SK-N-SH (cell line): ENCODE measurements at regions not wholly inside any gene's neighbourhood (a gene's known extent, or its start where the extent isn't known, plus 50 kb on each side); places are given as distances from the start of the nearest gene placed in this dataset.

Experiments
- CTCF ChIA-PET: fragments of 300-600, 350-600 bp; formaldehyde crosslinking; extraction: SDS; loops from one replicate; lab custom pipeline; 2021; lab: Yijun Ruan, JAX
- POLR2A ChIA-PET: fragments of 350-600 bp; sonication (Branson Sonifier 250); formaldehyde crosslinking; extraction: SDS; loops from one replicate; lab custom pipeline; 2020; ENCODE audit warnings: antibody characterized with exemption, inconsistent platforms; lab: Yijun Ruan, JAX
- DNase-seq: peaks from one replicate; pipeline ENCODE4 v3.0.0; 2012
- H2AFZ ChIP-seq: fragments of 200-600 bp; sonication (generic); 2 replicates; pipeline ENCODE4 v1.8.1; 2016; ENCODE audit warnings: antibody characterized with exemption, mild to moderate bottlenecking, low read depth
- H3F3A ChIP-seq: fragments of 200-600 bp; sonication (generic); replicated peaks from 2 replicates; pipeline ENCODE3; 2016; ENCODE audit warnings: antibody characterized with exemption, mild to moderate bottlenecking; ENCODE audit not compliant: insufficient read depth
- H3K27ac ChIP-seq, 2 experiments: fragments of 200-500 bp in 1 of 2; fragments of 200-600 bp in 1 of 2; sonication (Bioruptor generic) in 1 of 2; sonication (generic), shearing (Covaris generic) in 1 of 2; 2 replicates each; pipeline versions ENCODE4 v1.5.1 to v1.6.1; 2014 to 2016; ENCODE audit warnings: low read depth in 2 of 2, inconsistent platforms in 1 of 2, low read length in 1 of 2, mild to moderate bottlenecking in 1 of 2, mixed read lengths in 1 of 2
- H3K27me3 ChIP-seq: fragments of 200-600 bp; sonication (generic), shearing (Covaris generic); 2 replicates; pipeline ENCODE4 v1.6.1; 2016; ENCODE audit warnings: mixed run types; ENCODE audit not compliant: insufficient read depth
- H3K36me3 ChIP-seq, 2 experiments: fragments of 200-500 bp in 1 of 2; fragments of 200-600 bp in 1 of 2; sonication (Bioruptor generic) in 1 of 2; sonication (generic) in 1 of 2; replicated peaks in 1 of 2; 2 replicates each; pipeline versions ENCODE3 to v1.5.1; 2014 to 2016; ENCODE audit warnings: low read length in 1 of 2, mild to moderate bottlenecking in 1 of 2; ENCODE audit not compliant: insufficient read depth in 2 of 2, control insufficient read depth in 1 of 2
- H3K4me1 ChIP-seq, 2 experiments: fragments of 200-500 bp in 1 of 2; fragments of 200-600 bp in 1 of 2; sonication (Bioruptor generic) in 1 of 2; sonication (generic), shearing (Covaris generic) in 1 of 2; 2 replicates each; pipeline versions ENCODE4 v1.5.1 to v1.6.1; 2014 to 2016; ENCODE audit warnings: low read depth in 1 of 2, low read length in 1 of 2, mixed run types in 1 of 2; ENCODE audit not compliant: insufficient read depth in 2 of 2, control insufficient read depth in 1 of 2
- H3K4me2 ChIP-seq: fragments of 200-600 bp; sonication (generic), shearing (Covaris generic); 2 replicates; pipeline ENCODE4 v1.6.1; 2017; ENCODE audit warnings: mixed run types
- H3K4me3 ChIP-seq, 2 experiments: fragments of 200-500 bp in 1 of 2; fragments of 200-600 bp in 1 of 2; sonication (Bioruptor generic) in 1 of 2; sonication (generic), shearing (Covaris generic) in 1 of 2; 2 replicates each; pipeline versions ENCODE4 v1.5.1 to v1.8.1; 2014 to 2016; ENCODE audit warnings: low read depth in 2 of 2, inconsistent platforms in 1 of 2, low read length in 1 of 2, mild to moderate bottlenecking in 1 of 2, mixed read lengths in 1 of 2, moderate library complexity in 1 of 2
- H3K79me2 ChIP-seq: fragments of 200-600 bp; sonication (generic); 2 replicates; pipeline ENCODE4 v1.8.1; 2017; ENCODE audit warnings: mild to moderate bottlenecking; ENCODE audit not compliant: insufficient read depth
- H3K9ac ChIP-seq: fragments of 200-600 bp; sonication (generic); 2 replicates; pipeline ENCODE4 v1.6.1; 2017; ENCODE audit warnings: mixed run types
- H3K9me2 ChIP-seq: fragments of 200-600 bp; sonication (generic); 2 replicates; pipeline ENCODE4 v1.6.1; 2017; ENCODE audit warnings: mixed run types
- H3K9me3 ChIP-seq: fragments of 200-600 bp; sonication (generic); 2 replicates; pipeline ENCODE4 v1.6.1; 2017; ENCODE audit warnings: mixed run types, mild to moderate bottlenecking, moderate library complexity
- H4K20me1 ChIP-seq: fragments of 200-600 bp; sonication (generic); 2 replicates; pipeline ENCODE4 v1.6.1; 2017; ENCODE audit warnings: mild to moderate bottlenecking, mixed run types; ENCODE audit not compliant: insufficient read depth
- CHD2 ChIP-seq: fragments of 150-350 bp; IDR thresholded peaks from 2 replicates; pipeline ENCODE4 v1.6.1; 2018; ENCODE audit warnings: low read length; ENCODE audit not compliant: partially characterized antibody
- CTCF ChIP-seq: fragments of 200-600 bp; sonication (generic); IDR thresholded peaks from 2 replicates; pipeline ENCODE4 v1.6.1; 2017; ENCODE audit warnings: antibody characterized with exemption, mild to moderate bottlenecking, moderate library complexity
- ELF1 ChIP-seq: IDR thresholded peaks from 2 replicates; pipeline ENCODE4 v1.4.0; 2012
- EZH2phosphoT487 ChIP-seq: fragments of 200-600 bp; sonication (generic); IDR thresholded peaks from 2 replicates; pipeline ENCODE4 v1.6.1; 2017; ENCODE audit warnings: low read depth, mixed run types, mild to moderate bottlenecking, antibody characterized with exemption, moderate library complexity, borderline replicate concordance
- FOSL2 ChIP-seq: IDR thresholded peaks from 2 replicates; pipeline ENCODE4 v1.4.0; 2012; ENCODE audit warnings: low read depth, mild to moderate bottlenecking, moderate library complexity, borderline replicate concordance
- FOXJ3 ChIP-seq: sonication (generic); formaldehyde crosslinking; IDR thresholded peaks from 2 replicates; pipeline ENCODE4 v1.5.1; 2020; ENCODE audit warnings: mild to moderate bottlenecking, missing genetic modification reagents
- GABPA ChIP-seq: IDR thresholded peaks from 2 replicates; pipeline ENCODE4 v1.4.0; 2012; ENCODE audit warnings: low read depth, mild to moderate bottlenecking
- GATA2 ChIP-seq: sonication (generic); formaldehyde crosslinking; IDR thresholded peaks from 2 replicates; pipeline ENCODE4 v1.5.0; 2020; ENCODE audit warnings: mild to moderate bottlenecking, missing genetic modification reagents
- IRF3 ChIP-seq: fragments of 150-350 bp; IDR thresholded peaks from 2 replicates; pipeline ENCODE4 v1.6.1; 2016; ENCODE audit warnings: mild to moderate bottlenecking, low read depth, low read length
- MEF2A ChIP-seq: IDR thresholded peaks from 2 replicates; pipeline ENCODE4 v1.4.0; 2012; ENCODE audit warnings: low read depth, borderline replicate concordance
- MXI1 ChIP-seq: IDR thresholded peaks from 2 replicates; pipeline ENCODE4 v1.6.1; 2012; ENCODE audit warnings: mild to moderate bottlenecking, low read depth, low read length, improper control_type of control experiment
- NFIC ChIP-seq: IDR thresholded peaks from 2 replicates; pipeline ENCODE4 v1.4.0; 2012; ENCODE audit warnings: borderline replicate concordance
- POLR2AphosphoS5 ChIP-seq: IDR thresholded peaks from 2 replicates; pipeline ENCODE4 v1.6.1; 2012; ENCODE audit warnings: low read depth, low read length
- RAD21 ChIP-seq: IDR thresholded peaks from 2 replicates; pipeline ENCODE4 v1.6.1; 2012; ENCODE audit warnings: mild to moderate bottlenecking, low read length
- RCOR1 ChIP-seq: fragments of 150-350 bp; IDR thresholded peaks from 2 replicates; pipeline ENCODE4 v1.6.1; 2017; ENCODE audit warnings: antibody characterized with exemption, low read length
- REST ChIP-seq: IDR thresholded peaks from 2 replicates; pipeline ENCODE4 v1.6.1; 2012; ENCODE audit warnings: mild to moderate bottlenecking, low read depth, low read length, moderate library complexity
- RFX5 ChIP-seq: IDR thresholded peaks from 2 replicates; pipeline ENCODE4 v1.6.1; 2012; ENCODE audit warnings: mild to moderate bottlenecking, improper control_type of control experiment, low read length
- RXRA ChIP-seq: IDR thresholded peaks from 2 replicates; pipeline ENCODE4 v1.4.0; 2012; ENCODE audit warnings: low read depth, mild to moderate bottlenecking, borderline replicate concordance
- SIN3A ChIP-seq: IDR thresholded peaks from 2 replicates; pipeline ENCODE4 v1.6.1; 2012; ENCODE audit warnings: low read depth, mild to moderate bottlenecking, low read length, moderate library complexity, borderline replicate concordance
- SMC3 ChIP-seq: IDR thresholded peaks from 2 replicates; pipeline ENCODE4 v1.6.1; 2012; ENCODE audit warnings: low read depth, low read length, improper control_type of control experiment
- TCF12 ChIP-seq: IDR thresholded peaks from 2 replicates; pipeline ENCODE4 v1.4.0; 2012
- TEAD4 ChIP-seq: IDR thresholded peaks from 2 replicates; pipeline ENCODE4 v1.4.0; 2012; ENCODE audit warnings: mild to moderate bottlenecking, borderline replicate concordance; ENCODE audit not compliant: insufficient read depth
- USF1 ChIP-seq: IDR thresholded peaks from 2 replicates; pipeline ENCODE4 v1.4.0; 2012; ENCODE audit warnings: low read depth, borderline replicate concordance
- YY1 ChIP-seq: IDR thresholded peaks from 2 replicates; pipeline ENCODE4 v1.4.0; 2012; ENCODE audit warnings: low read depth, mild to moderate bottlenecking
- ZBTB33 ChIP-seq: IDR thresholded peaks from 2 replicates; pipeline ENCODE4 v1.4.0; 2012; ENCODE audit warnings: low read depth, borderline replicate concordance
- WGBS: methylation state at CpG from one replicate; pipeline ENCODE4 v1.1.6; 2017; ENCODE audit warnings: low lambda C conversion rate; 5-methylcytosine and 5-hydroxymethylcytosine counted together

GRCh38 chr1:60280256-60280655, 206.7 kb upstream of the C1orf87 start:
- POLR2A ChIA-PET: interaction anchor here (0.7 to 2.2 kb wide), 3 partner anchors 485 to 911 kb away, joined by 3 to 14 read pairs (median 6); no protein-coding TSS in a partner anchor
- Histone ChIP-seq H3K9me3 (no peaks in the 10 kb centered on the region), H2AFZ (peak overlapping the region; percentile 69), H3K4me3 (no peak overlapping the region), H3K79me2 (no peaks in the 10 kb centered on the region), H3K4me2 (peak overlapping the region; percentile 57), H3K36me3 (no peaks in the 10 kb centered on the region), H3K27me3 (no peaks in the 10 kb centered on the region), H3K4me1 (peaks cover 20 to 21% of the 10 kb centered on the region in 2 experiments), H3K27ac (peak overlapping the region; percentile 61 to 98), H4K20me1 (no peaks in the 10 kb centered on the region), H3K9ac (no peak overlapping the region; the same call in 1 of the 2 replicates), H3K9me2 (0 out of 2 replicates have a peak, but pooled peaks cover 3% of the 10 kb centered on the region), H3F3A (peaks cover 17% of the 10 kb centered on the region)
- CTCF ChIA-PET: interaction anchor here (0.6 to 3.1 kb wide), 24 partner anchors 15 to 1309 kb away, joined by 3 to 35 read pairs (median 7); no protein-coding TSS in a partner anchor
- 12% methylated on average over 3 of the region's 3 CpGs for WGBS
- peak; percentile 83 for DNase-seq
- no peak for TF ChIP-seq RXRA
- no peak; the same call in 1 of the 2 replicates for TF ChIP-seq SMC3
- TF ChIP-seq TEAD4: 0 out of 2 replicates have a peak, but pooled peaks have one; percentile 43
- TF ChIP-seq FOXJ3: peak; percentile 98
- TF ChIP-seq EZH2phosphoT487: no peak
- peak; percentile 66 for TF ChIP-seq POLR2AphosphoS5
- TF ChIP-seq GABPA: no peak
- peak; percentile 100 for TF ChIP-seq RCOR1
- TF ChIP-seq RAD21: peak; percentile 51
- no peak for TF ChIP-seq FOSL2
- no peak for TF ChIP-seq CTCF
- peak; percentile 34; the same call in 1 of the 2 replicates for TF ChIP-seq SIN3A
- peak; percentile 58 for TF ChIP-seq NFIC
- TF ChIP-seq ZBTB33: no peak
- TF ChIP-seq REST: no peak
- TF ChIP-seq TCF12: peak; percentile 93
- no peak for TF ChIP-seq RFX5
- TF ChIP-seq MXI1: peak; percentile 97
- TF ChIP-seq IRF3: no peak
- TF ChIP-seq GATA2: peak; percentile 99
- TF ChIP-seq YY1: no peak
- TF ChIP-seq USF1: peak; percentile 34; the same call in 1 of the 2 replicates
- TF ChIP-seq ELF1: no peak
- peak; percentile 96 for TF ChIP-seq CHD2
- TF ChIP-seq MEF2A: no peak
